DMS79 treated with DMSO at 0.1 percent for 48 hours (cell line): ENCODE measurements at regions not wholly inside any gene's neighbourhood (a gene's known extent, or its start where the extent isn't known, plus 50 kb on each side); places are given as distances from the start of the nearest gene placed in this dataset.
"Not testable (repeated sequence)": the region's sequence is repeated elsewhere in the genome, so short reads cannot be mapped to it uniquely, and the experiment has no call there.

Experiments used
- DNase-seq: peaks from one replicate; lab custom pipeline; 2025; lab: John Stamatoyannopoulos, UW

- no peak for DNase-seq
Measured at GRCh38 chr15:92753591-92753990, 98.0 kb upstream of the FAM174B start.

GRCh38 chr15:92763459-92763858 lies 107.9 kb upstream of the FAM174B start:
- DNase-seq = no peak

- not testable (repeated sequence) for DNase-seq
Measured at GRCh38 chr15:92768131-92768530, 112.6 kb upstream of the FAM174B start.

GRCh38 chr15:92770641-92771040 lies 115.1 kb upstream of the FAM174B start:
- DNase-seq = no peak

- DNase-seq = no peak
Measured at GRCh38 chr15:92772061-92772460, 116.5 kb upstream of the FAM174B start.

GRCh38 chr15:92772626-92773244 lies 117.2 kb upstream of the FAM174B start:
- no peak for DNase-seq

- no peak for DNase-seq
Measured at GRCh38 chr15:92773340-92773739, 117.8 kb upstream of the FAM174B start.

- no peak for DNase-seq
Measured at GRCh38 chr15:92779874-92780273, 120.2 kb upstream of the CHD2 start.

- no peak for DNase-seq
Measured at GRCh38 chr15:92780843-92781242, 119.3 kb upstream of the CHD2 start.

- no peak for DNase-seq
Measured at GRCh38 chr15:92781925-92782453, 118.1 kb upstream of the CHD2 start.

- DNase-seq = no peak
Measured at GRCh38 chr15:92787116-92787515, 113.0 kb upstream of the CHD2 start.

GRCh38 chr15:92788196-92788595 lies 111.9 kb upstream of the CHD2 start:
- DNase-seq = no peak

- not testable (repeated sequence) for DNase-seq
Measured at GRCh38 chr15:92788793-92789192, 111.3 kb upstream of the CHD2 start.

GRCh38 chr15:92796161-92796611 lies 103.9 kb upstream of the CHD2 start:
- no peak for DNase-seq

- DNase-seq = peak; percentile 54
Measured at GRCh38 chr15:92797168-92798052, 102.7 kb upstream of the CHD2 start.

GRCh38 chr15:92800013-92800412 lies 100.1 kb upstream of the CHD2 start:
- no peak for DNase-seq

- not testable (repeated sequence) for DNase-seq
Measured at GRCh38 chr15:92800416-92801055, 99.6 kb upstream of the CHD2 start.

- not testable (repeated sequence) for DNase-seq
Measured at GRCh38 chr15:92801056-92801773, 98.9 kb upstream of the CHD2 start.

- no peak for DNase-seq
Measured at GRCh38 chr15:92801774-92802464, 98.2 kb upstream of the CHD2 start.

- DNase-seq = no peak
Measured at GRCh38 chr15:92803536-92803851, 96.6 kb upstream of the CHD2 start.

- DNase-seq = peak; percentile 22
Measured at GRCh38 chr15:92803852-92804609, 96.1 kb upstream of the CHD2 start.
